ENCODE measurements at regions not wholly inside any gene's neighbourhood (a gene's known extent, or its start where the extent isn't known, plus 50 kb on each side); places are given as distances from the start of the nearest gene placed in this dataset.
A peak's percentile ranks its signal among the peaks of the same experiment; 100 is the strongest.

DNA sequence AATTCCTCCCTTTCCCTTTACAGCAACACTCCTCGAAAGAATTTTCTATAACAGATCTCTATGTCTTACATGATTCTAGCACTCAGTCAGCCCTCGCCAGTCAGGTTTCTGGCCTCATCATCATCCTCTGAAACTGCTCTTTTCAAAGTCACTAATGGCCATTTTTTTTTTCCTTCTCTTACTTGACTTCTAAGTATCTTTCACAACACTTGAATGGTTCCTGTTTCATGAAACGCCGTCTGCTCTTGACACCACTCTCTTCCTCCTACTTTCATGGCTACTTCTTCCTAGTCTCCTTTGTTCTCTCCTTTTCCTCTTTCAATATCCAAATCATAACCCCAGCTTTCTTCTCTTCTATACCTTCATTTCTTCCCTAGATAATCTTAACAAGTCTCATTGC, 100.5 kb upstream of the NRP1 start:
- no peaks in the 10 kb centered on the region for H3K9me3 ChIP-seq
- no peaks in the 10 kb centered on the region for H3K4me1 ChIP-seq
- H3K27me3 ChIP-seq, result no peaks in the 10 kb centered on the region
- H4K20me1 ChIP-seq, result no peaks in the 10 kb centered on the region
- no peak for TF ChIP-seq Cebpa-rat (IDR thresholded peaks at IDR 0.05)
- no peak overlapping the region for H3K27ac ChIP-seq
- no peak overlapping the region for H3K9ac ChIP-seq
- no peak overlapping the region for H3K4me3 ChIP-seq
- no peaks in the 10 kb centered on the region for H3K36me3 ChIP-seq
- no peak overlapping the region for H3K4me2 ChIP-seq

DNA sequence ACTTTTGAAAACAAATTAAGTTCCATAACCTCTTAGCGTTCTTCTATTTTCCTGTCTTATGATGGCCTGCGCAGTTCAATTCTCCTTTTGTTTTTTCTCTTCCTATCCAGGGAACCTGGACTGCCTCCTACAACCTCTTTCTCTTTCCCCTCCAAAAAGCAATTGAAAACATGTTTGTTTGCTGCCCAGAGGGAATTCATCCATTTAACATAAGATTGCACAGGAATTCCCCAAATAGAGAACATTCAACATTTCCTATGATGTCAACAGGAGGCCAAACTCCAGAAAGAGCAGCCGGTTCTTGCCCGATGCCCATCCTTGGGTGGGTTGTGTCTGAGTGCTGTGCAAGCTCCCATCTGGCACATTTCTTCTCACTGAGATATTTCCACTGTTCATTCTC, 94.2 kb upstream of the NRP1 start:
- Histone ChIP-seq H3K27me3 (no peaks in the 10 kb centered on the region), H4K20me1 (no peaks in the 10 kb centered on the region), H3K4me3 (no peak overlapping the region), H3K4me2 (no peak overlapping the region), H3K36me3 (no peaks in the 10 kb centered on the region), H3K27ac (no peak overlapping the region), H3K4me1 (no peaks in the 10 kb centered on the region), H3K9me3 (no peaks in the 10 kb centered on the region), H3K9ac (no peak overlapping the region)
- no peak for TF ChIP-seq Cebpa-rat (IDR thresholded peaks at IDR 0.05)

DNA sequence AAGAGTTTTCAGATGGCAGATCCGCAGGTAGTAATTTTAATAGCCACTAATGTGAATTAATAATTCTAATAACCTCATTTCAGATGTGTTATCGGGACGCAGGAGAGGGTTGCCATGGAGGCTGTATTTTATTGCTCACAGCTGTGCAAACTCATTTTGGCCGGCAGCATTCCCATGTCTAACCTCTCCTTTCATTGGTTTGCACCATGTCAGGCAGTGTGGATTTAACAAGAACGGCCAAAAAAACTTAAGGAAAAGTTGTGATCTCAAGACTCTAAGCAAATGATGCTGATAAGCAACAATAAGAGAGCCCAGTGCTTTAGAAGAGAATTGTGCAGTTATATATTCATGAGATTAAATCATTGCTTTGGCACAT, 88.7 kb upstream of the NRP1 start:
- no peaks in the 10 kb centered on the region for H4K20me1 ChIP-seq
- no peaks in the 10 kb centered on the region for H3K36me3 ChIP-seq
- no peak overlapping the region for H3K27ac ChIP-seq
- H3K9me3 ChIP-seq, result no peaks in the 10 kb centered on the region
- H3K4me1 ChIP-seq, result peaks cover 19% of the 10 kb centered on the region
- no peak overlapping the region for H3K4me3 ChIP-seq
- no peak overlapping the region for H3K9ac ChIP-seq
- no peaks in the 10 kb centered on the region for H3K27me3 ChIP-seq
- H3K4me2 ChIP-seq, result no peak overlapping the region
- TF ChIP-seq Cebpa-rat (IDR thresholded peaks at IDR 0.05), result no peak

DNA sequence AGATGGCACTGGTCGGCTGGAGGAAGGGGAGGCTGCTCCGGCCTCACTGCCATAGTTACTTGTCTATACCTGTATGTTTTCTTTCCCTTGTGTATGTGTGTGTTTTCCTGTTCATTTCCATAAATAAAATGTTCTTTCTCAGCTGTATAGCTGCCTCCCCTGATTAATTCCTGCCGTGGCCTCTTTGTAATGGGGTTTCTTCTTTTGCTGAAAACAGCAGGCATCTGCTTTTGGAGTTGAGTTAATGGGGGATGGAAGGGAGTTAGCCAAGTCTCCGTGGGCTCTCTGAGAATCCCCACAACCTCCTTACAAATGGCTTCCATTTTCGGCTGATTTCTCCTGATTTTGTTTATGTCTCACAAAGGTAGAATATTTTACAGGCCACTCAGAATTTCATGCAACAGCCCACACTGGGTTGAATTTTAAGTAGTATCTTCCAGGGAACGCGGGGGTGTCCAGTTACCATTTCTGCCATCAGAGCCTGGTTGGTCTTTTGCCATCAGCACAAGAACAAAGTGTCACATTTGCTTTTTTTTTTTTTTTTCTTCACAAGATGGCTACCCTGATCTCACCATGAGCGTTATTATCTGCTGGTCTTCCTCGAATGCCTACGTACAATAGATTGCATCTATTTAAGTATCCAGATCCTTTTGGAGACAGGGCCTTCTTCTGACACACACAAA, 88.1 kb upstream of the NRP1 start:
- Histone ChIP-seq H3K4me2 (no peak overlapping the region), H3K4me3 (no peak overlapping the region), H3K4me1 (peaks cover 19% of the 10 kb centered on the region), H3K9ac (no peak overlapping the region), H4K20me1 (no peaks in the 10 kb centered on the region), H3K27me3 (no peaks in the 10 kb centered on the region), H3K9me3 (no peaks in the 10 kb centered on the region), H3K27ac (no peak overlapping the region), H3K36me3 (no peaks in the 10 kb centered on the region)
- no peak for TF ChIP-seq Cebpa-rat (IDR thresholded peaks at IDR 0.05)

DNA sequence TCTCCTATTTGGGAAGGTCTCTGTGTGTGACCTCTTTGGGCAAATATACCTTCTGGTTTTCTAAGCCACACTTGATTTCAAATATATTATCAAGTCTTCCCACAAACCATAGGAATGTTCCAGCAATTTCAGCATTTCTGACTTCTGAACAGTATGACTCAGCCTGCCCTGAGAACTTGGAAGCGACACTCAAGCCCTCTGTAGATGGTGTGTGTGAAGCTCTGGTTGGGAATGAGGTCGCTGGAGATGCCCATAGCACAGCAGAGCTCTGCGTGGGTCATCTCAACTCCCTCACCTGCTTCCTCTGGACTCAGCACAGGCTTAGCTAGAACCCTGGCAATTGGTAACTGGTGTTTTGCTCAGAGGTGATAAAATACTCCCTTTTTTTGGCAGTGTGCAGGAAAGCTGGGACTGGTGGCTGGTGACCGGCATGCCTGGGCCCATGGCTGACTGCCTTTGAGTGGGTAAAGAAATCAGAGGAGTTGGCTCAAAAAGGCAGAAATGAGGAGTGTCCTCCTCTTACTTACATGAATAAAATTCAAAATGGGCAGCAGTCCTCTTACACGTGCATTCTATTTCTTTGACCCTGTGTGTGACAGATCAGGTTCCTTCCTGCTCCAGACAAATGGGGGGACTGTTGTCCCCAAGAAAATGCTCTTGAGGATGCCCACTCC, 87.5 kb upstream of the NRP1 start:
- TF ChIP-seq Cebpa-rat (IDR thresholded peaks at IDR 0.05), result no peak
- H3K4me1 ChIP-seq, result peaks cover 19% of the 10 kb centered on the region
- H3K4me2 ChIP-seq, result no peak overlapping the region
- H3K9me3 ChIP-seq, result no peaks in the 10 kb centered on the region
- H3K36me3 ChIP-seq, result no peaks in the 10 kb centered on the region
- H3K9ac ChIP-seq, result no peak overlapping the region
- no peak overlapping the region for H3K27ac ChIP-seq
- no peaks in the 10 kb centered on the region for H4K20me1 ChIP-seq
- no peaks in the 10 kb centered on the region for H3K27me3 ChIP-seq
- H3K4me3 ChIP-seq, result no peak overlapping the region

DNA sequence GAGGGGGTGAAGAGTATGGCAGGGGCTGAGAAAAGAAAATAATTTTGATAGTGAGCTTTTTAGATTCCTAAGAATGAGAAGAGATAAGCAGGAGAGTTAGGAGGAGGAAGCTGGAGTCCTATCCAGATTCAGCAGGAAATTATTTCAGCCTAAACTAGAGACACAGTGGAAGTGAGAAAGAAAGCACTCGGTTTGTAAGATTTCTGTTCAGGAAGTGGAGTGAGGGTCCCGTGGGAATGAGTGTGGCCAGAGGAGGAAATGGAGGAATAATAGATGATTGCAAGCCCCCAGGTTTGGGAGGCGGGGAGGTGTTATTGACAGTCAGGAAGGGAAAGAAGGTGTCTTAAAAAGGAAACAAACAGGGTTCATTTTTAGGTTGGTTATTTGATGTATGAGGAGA, 84.8 kb upstream of the NRP1 start:
- TF ChIP-seq Cebpa-rat (IDR thresholded peaks at IDR 0.05), result no peak
- peak overlapping the region; percentile 55 for H3K4me2 ChIP-seq
- H3K4me3 ChIP-seq, result no peak overlapping the region
- H3K9ac ChIP-seq, result no peak overlapping the region; the same call in 1 of the 2 replicates
- no peak overlapping the region for H3K27ac ChIP-seq
- no peaks in the 10 kb centered on the region for H3K36me3 ChIP-seq
- no peaks in the 10 kb centered on the region for H3K27me3 ChIP-seq
- 0 out of 2 replicates have a peak, but pooled peaks cover 3% of the 10 kb centered on the region for H3K9me3 ChIP-seq
- H4K20me1 ChIP-seq, result no peaks in the 10 kb centered on the region
- peaks cover 19% of the 10 kb centered on the region for H3K4me1 ChIP-seq

DNA sequence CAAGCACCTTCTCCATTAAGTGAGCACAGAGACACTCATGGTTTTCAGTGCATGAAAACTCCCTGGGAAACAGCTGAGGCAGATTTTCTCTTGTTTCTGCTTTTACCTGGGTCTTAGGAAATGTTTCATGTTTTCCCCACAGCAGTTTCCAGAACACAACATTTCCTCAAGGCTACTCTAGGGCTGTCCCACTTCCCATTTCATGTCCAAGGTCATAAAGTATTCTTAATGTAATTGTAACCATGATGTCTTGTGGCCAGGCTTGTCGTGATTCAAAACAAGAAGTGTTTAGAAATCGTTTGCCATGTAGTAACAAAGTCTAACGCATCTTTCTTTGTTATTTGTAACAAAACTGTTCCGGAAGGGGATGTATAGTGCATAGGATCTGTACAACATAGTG, 83.8 kb upstream of the NRP1 start:
- no peak overlapping the region for H3K4me3 ChIP-seq
- H3K36me3 ChIP-seq, result no peaks in the 10 kb centered on the region
- H4K20me1 ChIP-seq, result no peaks in the 10 kb centered on the region
- H3K27ac ChIP-seq, result no peak overlapping the region
- peaks cover 22% of the 10 kb centered on the region for H3K4me1 ChIP-seq
- no peak for TF ChIP-seq Cebpa-rat (IDR thresholded peaks at IDR 0.05)
- H3K4me2 ChIP-seq, result no peak overlapping the region
- no peak overlapping the region for H3K9ac ChIP-seq
- 0 out of 2 replicates have a peak, but pooled peaks cover 3% of the 10 kb centered on the region for H3K9me3 ChIP-seq
- no peaks in the 10 kb centered on the region for H3K27me3 ChIP-seq

DNA sequence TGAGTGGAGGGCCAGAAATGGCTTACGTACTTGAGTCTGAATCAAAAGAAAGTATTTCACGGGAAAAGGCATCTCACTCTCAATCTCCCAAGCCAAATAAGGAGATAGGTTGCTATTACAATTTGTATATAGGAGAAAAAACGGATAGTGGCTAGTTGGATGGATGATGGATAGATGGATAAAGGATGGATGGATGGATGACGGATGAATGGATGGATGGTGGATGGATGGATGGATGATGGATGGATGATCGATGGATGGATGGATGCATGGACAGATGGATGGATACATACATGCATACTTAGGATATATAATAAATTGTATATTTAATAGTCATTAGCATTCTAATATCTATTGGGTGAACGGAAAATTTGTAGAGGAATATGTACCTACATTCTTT, 82.2 kb upstream of the NRP1 start:
- H4K20me1 ChIP-seq, result no peaks in the 10 kb centered on the region
- 0 out of 2 replicates have a peak, but pooled peaks cover 3% of the 10 kb centered on the region for H3K9me3 ChIP-seq
- no peak overlapping the region for H3K4me2 ChIP-seq
- peaks cover 29% of the 10 kb centered on the region for H3K4me1 ChIP-seq
- H3K27me3 ChIP-seq, result no peaks in the 10 kb centered on the region
- no peak overlapping the region for H3K4me3 ChIP-seq
- no peak overlapping the region for H3K9ac ChIP-seq
- TF ChIP-seq Cebpa-rat (IDR thresholded peaks at IDR 0.05), result no peak
- H3K27ac ChIP-seq, result no peak overlapping the region
- no peaks in the 10 kb centered on the region for H3K36me3 ChIP-seq

DNA sequence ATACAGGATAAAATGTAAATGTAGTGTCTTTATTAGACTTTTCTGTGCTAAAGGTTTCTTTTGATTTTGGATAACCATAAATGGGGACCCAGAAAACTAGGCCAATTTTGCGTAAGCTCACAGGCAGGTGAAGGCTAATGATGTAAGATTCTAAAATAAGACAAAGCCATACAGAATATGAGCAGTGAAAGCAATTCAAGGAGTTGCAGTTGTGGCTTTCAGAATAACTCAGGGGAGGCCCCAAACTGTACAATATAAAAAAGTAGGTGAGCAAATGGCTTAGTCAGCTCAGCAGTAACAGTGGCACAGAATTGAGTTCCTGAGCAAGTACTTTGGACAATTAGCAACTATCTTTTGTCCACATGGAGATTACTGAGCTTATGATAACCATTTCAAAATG, 81.7 kb upstream of the NRP1 start:
- no peak for TF ChIP-seq Cebpa-rat (IDR thresholded peaks at IDR 0.05)
- H3K27ac ChIP-seq, result no peak overlapping the region
- no peak overlapping the region for H3K4me2 ChIP-seq
- H3K9me3 ChIP-seq, result 0 out of 2 replicates have a peak, but pooled peaks cover 3% of the 10 kb centered on the region
- H3K27me3 ChIP-seq, result no peaks in the 10 kb centered on the region
- H3K4me3 ChIP-seq, result no peak overlapping the region
- no peaks in the 10 kb centered on the region for H3K36me3 ChIP-seq
- H3K4me1 ChIP-seq, result peaks cover 29% of the 10 kb centered on the region
- no peaks in the 10 kb centered on the region for H4K20me1 ChIP-seq
- H3K9ac ChIP-seq, result no peak overlapping the region

DNA sequence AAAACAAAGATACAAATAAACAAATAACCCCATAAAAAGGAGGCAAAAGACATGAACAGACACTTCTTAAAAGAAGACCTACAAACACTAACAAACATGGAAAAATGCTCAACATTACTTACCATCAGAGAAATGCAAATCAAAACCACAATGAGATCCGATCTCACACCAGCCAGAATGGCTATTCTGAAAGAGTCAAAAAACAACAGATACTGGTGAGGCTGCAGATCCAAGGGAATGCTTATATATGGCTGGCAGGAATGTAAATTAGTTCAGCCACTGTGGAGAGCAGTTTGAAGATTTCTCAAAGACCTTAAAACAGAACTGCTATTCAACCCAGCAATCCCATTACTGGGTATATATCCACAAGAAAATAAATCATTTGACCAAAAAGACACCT, 80.4 kb upstream of the NRP1 start:
- TF ChIP-seq Cebpa-rat (IDR thresholded peaks at IDR 0.05), result no peak
- Histone ChIP-seq H4K20me1 (no peaks in the 10 kb centered on the region), H3K27me3 (no peaks in the 10 kb centered on the region), H3K36me3 (no peaks in the 10 kb centered on the region), H3K4me3 (no peak overlapping the region), H3K27ac (no peak overlapping the region), H3K4me2 (no peak overlapping the region), H3K4me1 (peaks cover 24% of the 10 kb centered on the region), H3K9ac (no peak overlapping the region), H3K9me3 (0 out of 2 replicates have a peak, but pooled peaks cover 3% of the 10 kb centered on the region)
